Immature natural killer cell (primary cell): ENCODE measurements at regions not wholly inside any gene's neighbourhood (a gene's known extent, or its start where the extent isn't known, plus 50 kb on each side); places are given as distances from the start of the nearest gene placed in this dataset.

ENCODE experiments used
- DNase-seq, 3 donors: peaks; one replicate each; pipeline ENCODE4 v3.0.0; 2022; ENCODE audit warnings: mixed read lengths in 1 of 3
- H3K27ac Mint-ChIP-seq, 6 donors: one replicate each; pipeline ENCODE4 v1.8.0; 2020; ENCODE audit warnings: mixed read lengths in 6 of 6, mild to moderate bottlenecking in 5 of 6, inconsistent platforms in 4 of 6, moderate library complexity in 3 of 6
- H3K27me3 Mint-ChIP-seq, 3 donors: one replicate each; pipeline ENCODE4 v1.8.0; 2020 to 2021; ENCODE audit warnings: low read depth in 3 of 3, mild to moderate bottlenecking in 3 of 3, mixed read lengths in 3 of 3, moderate library complexity in 3 of 3, inconsistent platforms in 1 of 3
- H3K36me3 Mint-ChIP-seq, 3 donors: one replicate each; pipeline ENCODE4 v1.8.0; 2020; ENCODE audit warnings: mixed read lengths in 3 of 3, inconsistent platforms in 2 of 3, mild to moderate bottlenecking in 2 of 3
- H3K4me1 Mint-ChIP-seq, 2 donors: one replicate each; pipeline ENCODE4 v1.8.0; 2020; ENCODE audit warnings: inconsistent platforms in 2 of 2, mild to moderate bottlenecking in 2 of 2, mixed read lengths in 2 of 2, moderate library complexity in 1 of 2
- H3K4me3 Mint-ChIP-seq, 5 donors: one replicate each; pipeline ENCODE4 v1.8.0; 2020; ENCODE audit warnings: mild to moderate bottlenecking in 5 of 5, mixed read lengths in 5 of 5, inconsistent platforms in 3 of 5, moderate library complexity in 3 of 5
- H3K9me3 Mint-ChIP-seq, 6 donors: one replicate each; pipeline ENCODE4 v1.8.0; 2020; ENCODE audit warnings: mild to moderate bottlenecking in 6 of 6, mixed read lengths in 6 of 6, inconsistent platforms in 4 of 6, moderate library complexity in 3 of 6

GRCh38 chr10:111811517-111811916 lies 372.0 kb downstream of the GPAM start:
- Mint-ChIP-seq H3K4me3 (no peak overlapping the region), H3K4me1 (no peaks in the 10 kb centered on the region), H3K9me3 (peaks cover 2 to 23% (median 4%) of the 10 kb centered on the region in 6 donors), H3K27me3 (peaks cover 0 to 1% (median 0%) of the 10 kb centered on the region in 3 donors), H3K36me3 (no peaks in the 10 kb centered on the region), H3K27ac (no peak overlapping the region)
- DNase-seq: no peak

- no peak for DNase-seq
- Mint-ChIP-seq H3K27ac (no peak overlapping the region), H3K9me3 (peaks cover 0 to 3% (median 0%) of the 10 kb centered on the region in 6 donors), H3K4me1 (no peaks in the 10 kb centered on the region), H3K27me3 (peaks cover 0 to 2% (median 0%) of the 10 kb centered on the region in 3 donors), H3K36me3 (no peaks in the 10 kb centered on the region), H3K4me3 (no peak overlapping the region)
Observed at GRCh38 chr10:111820471-111820870, 363.1 kb downstream of the GPAM start.

GRCh38 chr10:111821871-111822270 lies 361.7 kb downstream of the GPAM start:
- Mint-ChIP-seq H3K27ac (no peak overlapping the region), H3K9me3 (peaks cover 0 to 5% (median 0%) of the 10 kb centered on the region in 6 donors), H3K27me3 (no peaks in the 10 kb centered on the region), H3K36me3 (no peaks in the 10 kb centered on the region), H3K4me1 (no peaks in the 10 kb centered on the region), H3K4me3 (no peak overlapping the region)
- DNase-seq: no peak

- no peak for DNase-seq
- no peak overlapping the region for H3K27ac Mint-ChIP-seq
- H3K4me3 Mint-ChIP-seq: no peak overlapping the region
- H3K9me3 Mint-ChIP-seq: peaks cover 0 to 5% (median 0%) of the 10 kb centered on the region in 6 donors
- H3K36me3 Mint-ChIP-seq: no peaks in the 10 kb centered on the region
- no peaks in the 10 kb centered on the region for H3K27me3 Mint-ChIP-seq
- no peaks in the 10 kb centered on the region for H3K4me1 Mint-ChIP-seq
Observed at GRCh38 chr10:111822661-111823060, 360.9 kb downstream of the GPAM start.

- no peak overlapping the region for H3K4me3 Mint-ChIP-seq
- H3K36me3 Mint-ChIP-seq: no peaks in the 10 kb centered on the region
- H3K4me1 Mint-ChIP-seq: no peaks in the 10 kb centered on the region
- DNase-seq: no peak
- peaks cover 0 to 5% (median 0%) of the 10 kb centered on the region in 6 donors for H3K9me3 Mint-ChIP-seq
- no peaks in the 10 kb centered on the region for H3K27me3 Mint-ChIP-seq
- H3K27ac Mint-ChIP-seq: no peak overlapping the region
Observed at GRCh38 chr10:111824128-111824527, 359.4 kb downstream of the GPAM start.

- no peaks in the 10 kb centered on the region for H3K36me3 Mint-ChIP-seq
- no peak for DNase-seq
- no peaks in the 10 kb centered on the region for H3K27me3 Mint-ChIP-seq
- no peak overlapping the region for H3K27ac Mint-ChIP-seq
- peaks cover 0 to 5% (median 0%) of the 10 kb centered on the region in 6 donors for H3K9me3 Mint-ChIP-seq
- H3K4me3 Mint-ChIP-seq: no peak overlapping the region
- no peaks in the 10 kb centered on the region for H3K4me1 Mint-ChIP-seq
Observed at GRCh38 chr10:111830359-111830758, 353.2 kb downstream of the GPAM start.

GRCh38 chr10:111831058-111831457 lies 352.5 kb downstream of the GPAM start:
- no peak overlapping the region for H3K27ac Mint-ChIP-seq
- no peak overlapping the region for H3K4me3 Mint-ChIP-seq
- peaks cover 0 to 5% (median 0%) of the 10 kb centered on the region in 6 donors for H3K9me3 Mint-ChIP-seq
- H3K36me3 Mint-ChIP-seq: no peaks in the 10 kb centered on the region
- DNase-seq: no peak
- no peaks in the 10 kb centered on the region for H3K27me3 Mint-ChIP-seq
- no peaks in the 10 kb centered on the region for H3K4me1 Mint-ChIP-seq

GRCh38 chr10:111833251-111833650 lies 350.3 kb downstream of the GPAM start:
- no peak for DNase-seq
- Mint-ChIP-seq H3K27ac (no peak overlapping the region), H3K4me1 (no peaks in the 10 kb centered on the region), H3K4me3 (no peak overlapping the region), H3K9me3 (no peaks in the 10 kb centered on the region), H3K27me3 (peaks cover 0 to 4% (median 0%) of the 10 kb centered on the region in 3 donors), H3K36me3 (no peaks in the 10 kb centered on the region)

- no peak overlapping the region for H3K4me3 Mint-ChIP-seq
- H3K9me3 Mint-ChIP-seq: no peaks in the 10 kb centered on the region
- no peak overlapping the region for H3K27ac Mint-ChIP-seq
- no peak for DNase-seq
- no peaks in the 10 kb centered on the region for H3K36me3 Mint-ChIP-seq
- H3K4me1 Mint-ChIP-seq: no peaks in the 10 kb centered on the region
- peaks cover 0 to 7% (median 0%) of the 10 kb centered on the region in 3 donors for H3K27me3 Mint-ChIP-seq
Observed at GRCh38 chr10:111835574-111835973, 348.0 kb downstream of the GPAM start.

GRCh38 chr10:111836064-111836463 lies 347.5 kb downstream of the GPAM start:
- Mint-ChIP-seq H3K27me3 (peaks cover 0 to 7% (median 1%) of the 10 kb centered on the region in 3 donors), H3K36me3 (no peaks in the 10 kb centered on the region), H3K4me3 (no peak overlapping the region), H3K9me3 (peaks cover 0 to 1% (median 0%) of the 10 kb centered on the region in 6 donors), H3K4me1 (no peaks in the 10 kb centered on the region), H3K27ac (no peak overlapping the region)
- no peak for DNase-seq

- Mint-ChIP-seq H3K27me3 (peaks cover 0 to 7% (median 1%) of the 10 kb centered on the region in 3 donors), H3K4me3 (no peak overlapping the region), H3K9me3 (peaks cover 0 to 1% (median 0%) of the 10 kb centered on the region in 6 donors), H3K27ac (no peak overlapping the region), H3K36me3 (no peaks in the 10 kb centered on the region), H3K4me1 (no peaks in the 10 kb centered on the region)
- no peak for DNase-seq
Observed at GRCh38 chr10:111836571-111836970, 347.0 kb downstream of the GPAM start.

GRCh38 chr10:111837086-111837485 lies 346.5 kb downstream of the GPAM start:
- no peak for DNase-seq
- H3K27ac Mint-ChIP-seq: no peak overlapping the region
- peaks cover 0 to 7% (median 1%) of the 10 kb centered on the region in 3 donors for H3K27me3 Mint-ChIP-seq
- H3K9me3 Mint-ChIP-seq: peaks cover 0 to 1% (median 0%) of the 10 kb centered on the region in 6 donors
- H3K4me3 Mint-ChIP-seq: no peak overlapping the region
- H3K4me1 Mint-ChIP-seq: no peaks in the 10 kb centered on the region
- no peaks in the 10 kb centered on the region for H3K36me3 Mint-ChIP-seq

- Mint-ChIP-seq H3K4me1 (no peaks in the 10 kb centered on the region), H3K27ac (no peak overlapping the region), H3K36me3 (no peaks in the 10 kb centered on the region), H3K9me3 (peaks cover 0 to 1% (median 0%) of the 10 kb centered on the region in 6 donors), H3K4me3 (no peak overlapping the region), H3K27me3 (peaks cover 0 to 7% (median 1%) of the 10 kb centered on the region in 3 donors)
- no peak for DNase-seq
Observed at GRCh38 chr10:111837985-111838384, 345.6 kb downstream of the GPAM start.

GRCh38 chr10:111840546-111840945 lies 343.0 kb downstream of the GPAM start:
- H3K4me1 Mint-ChIP-seq: no peaks in the 10 kb centered on the region

GRCh38 chr10:111852801-111853200 lies 330.8 kb downstream of the GPAM start:
- DNase-seq: no peak
- Mint-ChIP-seq H3K27ac (no peak overlapping the region), H3K27me3 (peaks cover 0 to 3% (median 2%) of the 10 kb centered on the region in 3 donors), H3K4me3 (no peak overlapping the region), H3K36me3 (peaks cover 0 to under 1% (median 0%) of the 10 kb centered on the region in 3 donors), H3K4me1 (no peaks in the 10 kb centered on the region), H3K9me3 (peaks cover 2 to 19% (median 9%) of the 10 kb centered on the region in 6 donors)

More at GRCh38 chr10:111840546-111840945, 343.0 kb downstream of the GPAM start:
- no peak overlapping the region for H3K4me3 Mint-ChIP-seq
- no peak overlapping the region for H3K27ac Mint-ChIP-seq
- peaks cover 0 to 9% (median 1%) of the 10 kb centered on the region in 3 donors for H3K27me3 Mint-ChIP-seq
- no peak for DNase-seq
- no peaks in the 10 kb centered on the region for H3K36me3 Mint-ChIP-seq
- H3K9me3 Mint-ChIP-seq: peaks cover 0 to 7% (median 2%) of the 10 kb centered on the region in 6 donors
